Activated CD8-positive, alpha-beta memory T cell treated with anti-CD3 and anti-CD28 coated beads, Interleukin-2, amount 10 ng/mL, durations not matched to agents 7 days and 5 days (primary cell): ENCODE measurements at regions not wholly inside any gene's neighbourhood (a gene's known extent, or its start where the extent isn't known, plus 50 kb on each side); places are given as distances from the start of the nearest gene placed in this dataset.
"Not testable (repeated sequence)": the region's sequence is repeated elsewhere in the genome, so short reads cannot be mapped to it uniquely, and the experiment has no call there.

Source experiments
- ATAC-seq: fragments of 150-1000 bp; cut with Tn5 transposase; one replicate; pipeline ENCODE4 v1.10.0; 2021; ENCODE audit warnings: moderate library complexity
- CTCF ChIA-PET: fragments of 350-600 bp; sonication (Branson Sonifier 250); formaldehyde crosslinking; loops from one replicate; lab custom pipeline; 2021; ENCODE audit warnings: antibody characterized with exemption; lab: Charles Lee
- DNase-seq: peaks from one replicate; pipeline ENCODE4 v3.0.0-alpha.2; 2020
- H3K27ac Mint-ChIP-seq: one replicate; pipeline ENCODE4 v1.8.0; 2021; ENCODE audit warnings: mild to moderate bottlenecking, mixed read lengths
- H3K27me3 Mint-ChIP-seq: one replicate; pipeline ENCODE4 v1.8.0; 2021; ENCODE audit warnings: mixed read lengths
- H3K36me3 Mint-ChIP-seq: one replicate; pipeline ENCODE4 v1.8.0; 2021; ENCODE audit warnings: mild to moderate bottlenecking, mixed read lengths
- H3K4me1 Mint-ChIP-seq: one replicate; pipeline ENCODE4 v1.8.0; 2021; ENCODE audit warnings: mixed read lengths
- H3K4me3 Mint-ChIP-seq: one replicate; pipeline ENCODE4 v1.8.0; 2021; ENCODE audit warnings: mild to moderate bottlenecking, moderate library complexity, mixed read lengths
- H3K9me3 Mint-ChIP-seq: one replicate; pipeline ENCODE4 v1.8.0; 2022; ENCODE audit warnings: low read depth, mixed read lengths

- CTCF ChIA-PET: no interaction called here
- Mint-ChIP-seq H3K27ac (no peak overlapping the region), H3K9me3 (no peaks in the 10 kb centered on the region), H3K4me1 (no peaks in the 10 kb centered on the region), H3K36me3 (no peaks in the 10 kb centered on the region), H3K4me3 (no peak overlapping the region), H3K27me3 (no peaks in the 10 kb centered on the region)
- DNase-seq (no peak), ATAC-seq (no peak)
Measured at GRCh38 chr4:75422998-75423397, 91.2 kb downstream of the RCHY1 start.

DNA sequence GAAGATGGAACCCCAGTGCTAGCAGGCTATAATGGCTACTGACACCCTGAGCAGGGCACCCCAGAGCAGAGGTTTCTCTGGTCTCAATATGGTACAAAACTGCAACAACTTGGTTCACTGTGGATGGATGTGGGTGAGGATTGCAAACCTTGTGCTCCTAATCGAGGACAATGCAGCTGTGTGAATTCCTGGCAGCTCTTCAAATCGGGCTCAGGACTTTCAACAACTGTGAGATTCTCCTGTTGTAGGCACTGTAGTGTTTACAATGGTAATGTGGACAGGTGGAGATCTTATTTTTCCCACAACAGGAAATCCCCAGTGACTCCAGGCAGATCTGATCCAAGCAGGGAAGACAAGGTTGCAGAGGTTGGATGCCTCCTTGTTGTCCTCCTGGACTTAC is 101.5 kb downstream of the RCHY1 start:
- CTCF ChIA-PET: no interaction called here
- no peak for ATAC-seq
- no peaks in the 10 kb centered on the region for H3K9me3 Mint-ChIP-seq
- H3K27ac Mint-ChIP-seq: no peak overlapping the region
- H3K27me3 Mint-ChIP-seq: peaks cover 18% of the 10 kb centered on the region
- no peak overlapping the region for H3K4me3 Mint-ChIP-seq
- DNase-seq: no peak
- H3K4me1 Mint-ChIP-seq: no peaks in the 10 kb centered on the region
- H3K36me3 Mint-ChIP-seq: no peaks in the 10 kb centered on the region

DNA sequence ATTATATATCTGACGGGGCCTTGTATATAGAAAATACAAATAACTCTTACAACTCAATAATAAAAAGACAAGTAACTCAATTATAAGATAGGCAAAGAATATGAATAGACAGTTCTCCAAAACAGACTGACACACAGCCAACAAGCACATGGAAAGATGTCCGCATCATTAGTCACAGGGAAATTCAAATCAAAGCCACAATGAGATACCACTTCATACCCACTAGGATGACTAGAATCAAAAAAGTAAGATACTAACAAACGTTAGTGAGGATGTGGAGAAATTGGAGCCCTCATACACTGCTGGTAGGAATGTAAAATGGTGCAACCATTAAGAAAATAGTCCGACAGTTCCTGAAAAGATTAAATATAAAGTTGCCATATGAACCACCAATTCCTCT is 115.7 kb downstream of the RCHY1 start:
- ATAC-seq: no peak
- H3K4me1 Mint-ChIP-seq: no peaks in the 10 kb centered on the region
- DNase-seq: no peak
- H3K27ac Mint-ChIP-seq: no peak overlapping the region
- no peaks in the 10 kb centered on the region for H3K9me3 Mint-ChIP-seq
- H3K4me3 Mint-ChIP-seq: no peak overlapping the region
- no peaks in the 10 kb centered on the region for H3K36me3 Mint-ChIP-seq
- CTCF ChIA-PET: no interaction called here
- peaks cover 3% of the 10 kb centered on the region for H3K27me3 Mint-ChIP-seq

DNA sequence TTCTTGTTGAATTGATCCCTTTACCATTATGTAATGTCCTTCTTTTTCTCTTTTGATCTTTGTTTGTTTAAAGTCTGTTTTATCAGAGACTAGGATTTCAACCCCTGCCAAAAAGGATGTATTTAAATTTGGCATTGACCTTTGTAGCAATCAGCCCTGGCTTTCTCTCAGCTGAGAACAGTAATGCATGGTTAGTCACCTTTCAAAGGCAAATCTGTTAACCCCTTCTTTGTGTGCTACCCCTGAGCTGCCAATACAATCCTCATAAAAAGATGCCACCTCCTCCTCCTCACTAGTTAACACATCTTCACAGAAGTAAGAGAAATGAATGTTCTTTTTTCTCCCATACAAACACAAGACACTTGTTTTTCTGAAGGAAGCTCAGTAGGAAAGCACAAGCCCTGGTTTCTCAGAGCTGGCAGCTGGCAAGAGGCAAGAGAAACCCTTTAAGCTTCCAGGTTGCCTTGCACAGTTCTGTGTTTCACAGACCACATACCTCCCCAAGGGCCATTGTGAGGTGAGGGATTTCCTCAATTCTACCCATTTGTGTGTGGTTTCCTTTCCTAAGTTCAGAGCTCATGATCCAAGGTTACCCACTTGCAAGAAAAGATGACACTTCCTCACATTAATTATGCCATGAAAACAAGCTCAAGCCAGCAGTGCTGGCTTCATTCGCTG is 122.6 kb downstream of the RCHY1 start:
- DNase-seq: no peak
- no peak for ATAC-seq
- Mint-ChIP-seq H3K27ac (no peak overlapping the region), H3K9me3 (no peaks in the 10 kb centered on the region), H3K4me1 (no peaks in the 10 kb centered on the region), H3K27me3 (peaks cover 3% of the 10 kb centered on the region), H3K36me3 (no peaks in the 10 kb centered on the region), H3K4me3 (no peak overlapping the region)
- CTCF ChIA-PET: no interaction called here

GRCh38 chr4:75386426-75386825 is 127.8 kb downstream of the RCHY1 start:
- H3K27ac Mint-ChIP-seq, H3K4me1 Mint-ChIP-seq, H3K27me3 Mint-ChIP-seq, H3K4me3 Mint-ChIP-seq, CTCF ChIA-PET, DNase-seq, ATAC-seq, H3K36me3 Mint-ChIP-seq, H3K9me3 Mint-ChIP-seq: not testable (repeated sequence)

DNA sequence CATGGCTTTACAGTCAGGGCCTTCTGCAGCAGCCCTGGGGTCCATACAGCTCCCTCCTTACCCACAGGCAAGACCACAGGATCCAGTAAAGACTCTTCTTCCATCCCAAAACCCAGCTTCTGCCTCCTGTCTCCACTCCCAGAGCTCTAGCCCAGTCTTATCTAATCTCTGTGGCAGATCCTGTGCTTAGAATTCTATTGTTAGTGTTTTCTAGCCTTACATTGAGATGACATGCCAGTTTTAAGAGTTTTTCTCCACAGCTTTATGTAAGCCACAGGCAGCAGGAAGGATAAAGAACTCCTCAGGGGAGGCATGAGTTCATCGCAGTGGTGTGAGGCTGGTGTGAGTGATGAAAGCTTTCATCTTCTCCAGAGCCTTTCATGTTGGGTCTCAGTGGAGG is 129.1 kb downstream of the RCHY1 start:
- Mint-ChIP-seq H3K27me3 (no peaks in the 10 kb centered on the region), H3K36me3 (no peaks in the 10 kb centered on the region), H3K27ac (no peak overlapping the region), H3K4me3 (no peak overlapping the region), H3K9me3 (peaks cover 1% of the 10 kb centered on the region), H3K4me1 (no peaks in the 10 kb centered on the region)
- CTCF ChIA-PET: no interaction called here
- ATAC-seq (no peak), DNase-seq (no peak)

DNA sequence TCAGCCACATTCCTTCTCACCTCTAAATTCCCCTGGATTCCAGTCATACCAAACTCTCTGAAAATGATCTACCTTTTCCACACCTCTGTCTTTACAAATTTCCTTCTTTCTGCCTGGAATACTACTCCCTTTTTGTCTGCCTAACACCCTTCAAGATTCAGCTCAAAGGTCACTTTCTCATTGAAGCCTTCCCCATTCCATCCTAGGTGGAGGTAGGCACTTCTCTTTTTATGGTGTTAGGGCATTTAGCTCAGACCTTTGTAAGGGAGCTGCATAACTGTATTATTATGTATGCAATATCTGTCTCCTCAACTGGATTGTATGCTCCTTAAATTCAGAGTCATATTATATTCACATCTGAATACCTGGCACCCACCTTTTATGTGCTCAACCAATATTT is 137.7 kb downstream of the RCHY1 start:
- DNase-seq: no peak
- no peaks in the 10 kb centered on the region for H3K36me3 Mint-ChIP-seq
- CTCF ChIA-PET: no interaction called here
- H3K27ac Mint-ChIP-seq: no peak overlapping the region
- no peak overlapping the region for H3K4me3 Mint-ChIP-seq
- peaks cover 3% of the 10 kb centered on the region for H3K9me3 Mint-ChIP-seq
- H3K27me3 Mint-ChIP-seq: peaks cover 2% of the 10 kb centered on the region
- no peak for ATAC-seq
- H3K4me1 Mint-ChIP-seq: no peaks in the 10 kb centered on the region

DNA sequence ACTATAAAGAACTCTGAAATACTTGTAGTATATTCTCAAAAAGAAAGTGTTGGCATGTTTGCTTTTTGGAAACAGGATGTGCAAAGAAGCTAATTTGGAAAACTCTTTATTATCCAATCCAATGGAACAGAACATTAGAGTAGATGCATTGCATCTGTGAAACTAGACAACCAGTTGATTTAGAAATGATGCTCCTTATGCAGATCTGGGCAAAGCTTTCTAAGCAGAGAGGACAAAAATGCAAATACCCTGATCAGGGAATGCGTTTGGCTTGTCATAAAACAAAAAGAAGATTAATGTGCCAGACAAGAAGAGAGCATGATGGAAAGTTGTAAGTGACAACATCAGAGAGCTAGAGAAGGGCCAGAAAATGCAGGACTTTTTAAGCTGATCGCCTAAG is 142.3 kb downstream of the RCHY1 start:
- no peak overlapping the region for H3K4me3 Mint-ChIP-seq
- DNase-seq: no peak

DNA sequence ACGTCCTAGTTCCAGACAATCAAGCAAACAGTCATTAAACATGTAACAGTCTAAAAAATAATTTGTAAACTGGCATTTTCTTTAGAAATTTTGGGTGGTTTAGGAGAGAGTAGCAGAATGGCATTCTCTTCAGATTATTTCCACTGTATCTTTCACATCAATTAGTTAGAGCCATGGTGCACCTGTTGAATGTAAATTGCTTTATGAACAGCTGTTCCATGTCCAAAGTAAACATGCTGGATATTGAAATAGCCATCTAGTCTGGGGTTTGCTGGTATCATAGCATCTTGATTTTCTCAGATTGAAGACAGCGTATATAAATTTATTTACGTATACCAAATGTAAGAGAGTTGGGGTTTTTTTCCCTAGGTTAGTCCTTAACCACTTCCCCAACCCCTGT is 143.6 kb downstream of the RCHY1 start:
- ATAC-seq (no peak), DNase-seq (no peak)
- no peaks in the 10 kb centered on the region for H3K36me3 Mint-ChIP-seq
- no peak overlapping the region for H3K27ac Mint-ChIP-seq
- CTCF ChIA-PET: no interaction called here
- H3K9me3 Mint-ChIP-seq: peaks cover 2% of the 10 kb centered on the region
- H3K27me3 Mint-ChIP-seq: peaks cover 2% of the 10 kb centered on the region
- H3K4me1 Mint-ChIP-seq: no peaks in the 10 kb centered on the region
- H3K4me3 Mint-ChIP-seq: no peak overlapping the region

More for the DNA sequence above, 142.3 kb downstream of the RCHY1 start:
- Mint-ChIP-seq H3K27me3 (peaks cover 2% of the 10 kb centered on the region), H3K9me3 (peaks cover 2% of the 10 kb centered on the region), H3K4me1 (no peaks in the 10 kb centered on the region), H3K36me3 (no peaks in the 10 kb centered on the region), H3K27ac (no peak overlapping the region)
- CTCF ChIA-PET: no interaction called here
- ATAC-seq: no peak

DNA sequence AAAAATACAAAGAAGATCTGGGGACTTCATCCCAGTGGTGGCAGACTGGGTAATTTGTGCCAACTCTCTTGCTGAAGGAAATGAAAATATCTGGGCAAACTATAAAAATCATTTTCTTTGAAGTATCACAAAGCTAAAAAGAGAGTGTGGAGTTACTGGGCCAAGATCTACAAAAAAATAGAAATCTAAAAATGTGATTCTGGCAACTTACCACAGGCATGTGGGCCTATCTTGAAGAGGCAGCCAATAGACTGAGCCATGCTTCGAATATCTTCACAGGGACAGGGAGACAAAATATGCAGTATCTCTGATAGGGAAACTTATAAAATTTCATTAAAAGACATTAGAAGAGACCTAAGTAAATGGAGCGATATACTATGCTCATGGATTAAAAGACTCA is 168.8 kb downstream of the RCHY1 start:
- Mint-ChIP-seq H3K9me3 (no peaks in the 10 kb centered on the region), H3K4me3 (no peak overlapping the region), H3K4me1 (no peaks in the 10 kb centered on the region), H3K36me3 (no peaks in the 10 kb centered on the region), H3K27ac (no peak overlapping the region), H3K27me3 (no peaks in the 10 kb centered on the region)
- CTCF ChIA-PET: no interaction called here
- ATAC-seq (no peak), DNase-seq (no peak)

GRCh38 chr4:75344915-75345314 is 169.3 kb downstream of the RCHY1 start:
- no peaks in the 10 kb centered on the region for H3K4me1 Mint-ChIP-seq
- H3K36me3 Mint-ChIP-seq: no peaks in the 10 kb centered on the region
- no peaks in the 10 kb centered on the region for H3K9me3 Mint-ChIP-seq
- ATAC-seq (no peak), DNase-seq (no peak)
- CTCF ChIA-PET: no interaction called here
- H3K27ac Mint-ChIP-seq: no peak overlapping the region
- no peaks in the 10 kb centered on the region for H3K27me3 Mint-ChIP-seq
- no peak overlapping the region for H3K4me3 Mint-ChIP-seq

GRCh38 chr4:75343333-75343732 is 170.9 kb downstream of the RCHY1 start:
- CTCF ChIA-PET: no interaction called here
- ATAC-seq (no peak), DNase-seq (no peak)
- no peaks in the 10 kb centered on the region for H3K4me1 Mint-ChIP-seq
- H3K4me3 Mint-ChIP-seq: no peak overlapping the region
- H3K9me3 Mint-ChIP-seq: no peaks in the 10 kb centered on the region
- H3K27ac Mint-ChIP-seq: no peak overlapping the region
- no peaks in the 10 kb centered on the region for H3K27me3 Mint-ChIP-seq
- no peaks in the 10 kb centered on the region for H3K36me3 Mint-ChIP-seq

DNA sequence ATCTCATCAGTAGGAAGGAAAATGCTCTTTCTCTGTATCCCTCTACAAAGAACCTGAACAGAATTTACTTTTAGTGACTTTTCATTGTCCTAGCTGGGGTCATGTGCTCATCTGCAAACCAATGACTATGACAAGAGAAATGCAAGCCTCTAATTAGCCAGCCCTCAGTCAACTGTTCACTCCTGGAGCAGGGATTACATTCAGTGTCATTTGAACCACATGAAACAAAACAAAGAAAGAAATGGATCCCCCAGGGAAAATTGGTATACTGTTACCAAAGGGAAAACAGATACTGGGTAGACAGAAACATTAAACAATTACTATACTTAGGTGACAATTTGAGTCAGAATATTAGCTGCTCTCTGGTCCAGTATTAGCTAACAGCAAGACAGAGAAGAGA is 173.6 kb downstream of the RCHY1 start:
- no peaks in the 10 kb centered on the region for H3K9me3 Mint-ChIP-seq

DNA sequence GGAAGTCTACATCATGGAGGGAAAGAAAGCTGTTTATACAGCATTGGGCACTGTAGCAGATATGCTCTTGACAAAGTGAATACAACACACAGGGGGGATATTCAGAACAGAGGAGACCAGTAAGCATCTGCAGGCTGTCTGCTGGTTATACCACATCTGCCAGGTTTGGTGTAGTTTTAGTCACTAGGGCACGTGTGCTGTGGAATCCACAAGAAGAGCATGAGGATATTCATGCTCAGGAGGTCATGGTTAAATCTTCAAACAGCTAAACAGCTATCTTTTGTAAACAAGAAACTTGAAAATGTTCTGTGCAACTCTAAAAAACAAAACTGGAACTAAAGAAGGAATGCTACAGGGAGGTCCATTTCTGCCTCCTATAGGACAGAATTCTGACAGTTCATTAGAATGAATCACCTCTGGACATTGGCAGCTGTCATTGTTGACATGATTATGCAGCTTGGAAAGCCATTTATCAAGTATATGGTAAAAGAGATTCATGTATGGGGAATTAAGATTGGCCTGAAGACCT is 175.8 kb downstream of the RCHY1 start:
- no peaks in the 10 kb centered on the region for H3K27me3 Mint-ChIP-seq
- ATAC-seq (no peak), DNase-seq (no peak)
- H3K27ac Mint-ChIP-seq: no peak overlapping the region
- H3K4me3 Mint-ChIP-seq: no peak overlapping the region
- CTCF ChIA-PET: no interaction called here
- no peaks in the 10 kb centered on the region for H3K4me1 Mint-ChIP-seq
- no peaks in the 10 kb centered on the region for H3K9me3 Mint-ChIP-seq
- no peaks in the 10 kb centered on the region for H3K36me3 Mint-ChIP-seq

More for the DNA sequence above, 173.6 kb downstream of the RCHY1 start:
- DNase-seq (no peak), ATAC-seq (no peak)
- Mint-ChIP-seq H3K27ac (no peak overlapping the region), H3K27me3 (no peaks in the 10 kb centered on the region), H3K4me3 (no peak overlapping the region), H3K4me1 (no peaks in the 10 kb centered on the region), H3K36me3 (no peaks in the 10 kb centered on the region)
- CTCF ChIA-PET: no interaction called here
